ENCODE measurements at regions not wholly inside any gene's neighbourhood (a gene's known extent, or its start where the extent isn't known, plus 50 kb on each side); places are given as distances from the start of the nearest gene placed in this dataset.

DNA sequence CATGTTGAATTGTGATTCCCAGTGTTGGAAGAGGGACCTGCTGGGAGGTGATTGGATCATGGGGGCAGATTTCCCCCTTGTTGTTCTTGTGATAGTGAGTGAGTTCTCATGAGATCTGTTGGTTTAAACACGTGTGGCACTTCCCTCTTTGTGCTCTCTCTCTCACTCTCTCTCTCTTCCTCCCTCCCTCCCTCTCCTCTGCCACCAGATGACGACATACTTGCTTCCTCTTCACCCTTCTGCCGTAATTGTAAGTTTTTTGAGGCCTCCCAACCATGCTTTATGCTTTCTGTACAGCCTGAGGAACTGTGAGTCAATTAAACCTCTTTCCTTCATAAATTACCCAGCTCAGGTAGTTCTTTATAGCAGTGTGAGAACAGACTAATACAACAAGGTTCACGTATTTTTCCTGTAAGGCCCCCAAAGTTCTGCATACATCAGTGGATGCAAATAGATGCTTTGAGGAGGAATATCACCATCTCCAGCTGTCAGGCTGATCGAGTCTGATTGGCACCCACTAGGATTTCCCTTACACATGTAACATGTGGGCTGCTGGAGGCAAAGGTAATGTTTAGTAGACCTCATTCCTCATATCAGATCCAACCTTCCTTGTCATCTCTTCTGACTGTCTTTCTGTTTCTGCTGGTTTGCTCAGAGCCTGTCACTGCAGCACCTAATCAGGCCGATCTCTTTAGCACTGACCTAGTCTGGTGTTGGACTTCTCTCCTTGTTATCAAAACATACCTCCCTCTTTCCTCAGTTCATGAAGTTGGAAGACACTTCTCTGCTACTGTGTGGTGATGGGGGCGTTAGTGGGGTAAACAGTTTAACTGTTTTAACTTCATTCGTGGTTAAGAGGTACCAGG, 54.3 kb upstream of the BACH2 start:
- DNase-seq (ENCODE audit: low spot score in 2 of 2) = no peak
- Histone ChIP-seq H3K27ac (no peak overlapping the region), H3K27me3 (no peaks in the 10 kb centered on the region), H3K9me3 (no peaks in the 10 kb centered on the region), H3K4me1 (no peaks in the 10 kb centered on the region), H3K36me3 (no peaks in the 10 kb centered on the region), H3K4me3 (no peak overlapping the region)
- TF ChIP-seq, protein P1, sequence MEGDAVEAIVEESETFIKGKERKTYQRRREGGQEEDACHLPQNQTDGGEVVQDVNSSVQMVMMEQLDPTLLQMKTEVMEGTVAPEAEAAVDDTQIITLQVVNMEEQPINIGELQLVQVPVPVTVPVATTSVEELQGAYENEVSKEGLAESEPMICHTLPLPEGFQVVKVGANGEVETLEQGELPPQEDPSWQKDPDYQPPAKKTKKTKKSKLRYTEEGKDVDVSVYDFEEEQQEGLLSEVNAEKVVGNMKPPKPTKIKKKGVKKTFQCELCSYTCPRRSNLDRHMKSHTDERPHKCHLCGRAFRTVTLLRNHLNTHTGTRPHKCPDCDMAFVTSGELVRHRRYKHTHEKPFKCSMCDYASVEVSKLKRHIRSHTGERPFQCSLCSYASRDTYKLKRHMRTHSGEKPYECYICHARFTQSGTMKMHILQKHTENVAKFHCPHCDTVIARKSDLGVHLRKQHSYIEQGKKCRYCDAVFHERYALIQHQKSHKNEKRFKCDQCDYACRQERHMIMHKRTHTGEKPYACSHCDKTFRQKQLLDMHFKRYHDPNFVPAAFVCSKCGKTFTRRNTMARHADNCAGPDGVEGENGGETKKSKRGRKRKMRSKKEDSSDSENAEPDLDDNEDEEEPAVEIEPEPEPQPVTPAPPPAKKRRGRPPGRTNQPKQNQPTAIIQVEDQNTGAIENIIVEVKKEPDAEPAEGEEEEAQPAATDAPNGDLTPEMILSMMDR (IDR thresholded peaks at IDR 0.05) = no peak
- TF ChIP-seq POLR2AphosphoS5 (IDR thresholded peaks at IDR 0.05) = no peak
- no peak for TF ChIP-seq POLR2A (IDR thresholded peaks at IDR 0.05)
- intact Hi-C loops (cut with DNase I; ENCODE audit: low total_unique reads) = no loop called here

DNA sequence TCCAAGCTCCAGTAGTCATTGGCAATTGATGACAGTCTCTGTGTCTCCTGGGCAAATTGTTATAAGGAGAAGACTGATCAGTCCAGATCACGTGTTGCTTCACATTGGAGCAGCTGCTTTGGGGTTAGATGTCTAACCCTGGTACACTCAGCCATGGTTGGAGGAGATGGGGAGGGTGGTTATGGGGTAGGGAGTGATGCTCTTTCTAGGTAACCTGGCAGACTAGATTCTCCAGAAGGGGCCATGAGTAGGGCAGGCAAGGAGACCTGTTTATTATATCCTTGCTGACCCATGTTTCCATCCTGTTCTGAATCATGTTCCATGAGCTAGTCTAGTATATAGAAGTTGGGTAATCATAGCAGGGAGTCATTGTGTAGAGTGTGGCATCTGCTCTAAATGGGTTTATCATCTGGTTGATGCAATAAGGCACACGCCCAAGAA, 50.8 kb upstream of the BACH2 start:
- intact Hi-C loops (cut with DNase I; ENCODE audit: low total_unique reads) = no loop called here

DNA sequence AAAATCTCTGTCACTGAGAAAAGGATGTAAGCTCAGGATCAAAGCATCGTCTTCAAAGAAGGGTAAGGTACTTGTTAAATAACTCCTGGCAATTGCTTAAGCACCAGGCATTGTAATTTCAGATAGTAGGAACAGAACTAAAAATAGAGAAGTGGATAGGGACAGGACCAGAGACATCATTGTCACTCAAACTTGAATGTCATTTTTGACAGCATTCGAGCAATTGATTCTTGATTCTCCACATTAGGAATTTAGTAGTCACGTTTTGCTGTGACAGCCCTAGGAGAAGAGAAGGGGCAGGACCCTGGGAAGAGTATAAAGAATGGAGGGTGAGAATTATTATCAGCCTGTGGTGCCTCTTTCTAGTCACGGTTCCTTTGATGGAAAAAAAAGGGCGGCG, 50.1 kb upstream of the BACH2 start:
- Histone ChIP-seq H3K9me3 (no peaks in the 10 kb centered on the region), H3K27me3 (no peaks in the 10 kb centered on the region), H3K27ac (no peak overlapping the region), H3K4me3 (no peak overlapping the region), H3K4me1 (no peaks in the 10 kb centered on the region), H3K36me3 (no peaks in the 10 kb centered on the region)
- TF ChIP-seq POLR2AphosphoS5 (IDR thresholded peaks at IDR 0.05) = no peak
- no peak for TF ChIP-seq POLR2A (IDR thresholded peaks at IDR 0.05)
- TF ChIP-seq, protein P1 (IDR thresholded peaks at IDR 0.05) = no peak
- DNase-seq (ENCODE audit: low spot score in 2 of 2) = no peak
- intact Hi-C loops (cut with DNase I; ENCODE audit: low total_unique reads) = no loop called here

More for the DNA sequence above, 50.8 kb upstream of the BACH2 start:
- Histone ChIP-seq H3K4me1 (no peaks in the 10 kb centered on the region), H3K36me3 (no peaks in the 10 kb centered on the region), H3K27me3 (no peaks in the 10 kb centered on the region), H3K9me3 (no peaks in the 10 kb centered on the region), H3K27ac (no peak overlapping the region), H3K4me3 (no peak overlapping the region)
- DNase-seq (ENCODE audit: low spot score in 2 of 2) = no peak
- no peak for TF ChIP-seq POLR2AphosphoS5 (IDR thresholded peaks at IDR 0.05)
- TF ChIP-seq POLR2A (IDR thresholded peaks at IDR 0.05) = no peak
- TF ChIP-seq, protein P1 (IDR thresholded peaks at IDR 0.05) = no peak
